ENCODE measurements at regions not wholly inside any gene's neighbourhood (a gene's known extent, or its start where the extent isn't known, plus 50 kb on each side); places are given as distances from the start of the nearest gene placed in this dataset.

GRCh38 chr5:97891971-97892370 lies 708.9 kb upstream of the RIOK2 start:
- H3K4me3 ChIP-seq, result no peak overlapping the region
- H3K27me3 ChIP-seq, result no peaks in the 10 kb centered on the region
- DNase-seq (ENCODE audit: extremely low spot score in 2 of 2), result no peak
- no peaks in the 10 kb centered on the region for H3K4me1 ChIP-seq
- no peaks in the 10 kb centered on the region for H3K36me3 ChIP-seq
- no peak overlapping the region for H3K27ac ChIP-seq
- no peak for TF ChIP-seq POLR2AphosphoS5 (IDR thresholded peaks at IDR 0.05; ENCODE audit: insufficient read depth in 1 of 2, low read depth in 1 of 2)
- no peak for TF ChIP-seq POLR2A (IDR thresholded peaks at IDR 0.05)
- TF ChIP-seq CTCF (IDR thresholded peaks at IDR 0.05), result no peak
- intact Hi-C loops (cut with DNase I), result no loop called here
- H3K9me3 ChIP-seq, result no peaks in the 10 kb centered on the region

GRCh38 chr5:97903742-97904141 lies 720.7 kb upstream of the RIOK2 start:
- H3K4me3 ChIP-seq, result no peak overlapping the region
- no peak overlapping the region for H3K27ac ChIP-seq
- intact Hi-C loops (cut with DNase I), result no loop called here
- no peak for DNase-seq (ENCODE audit: extremely low spot score in 2 of 2)
- no peaks in the 10 kb centered on the region for H3K4me1 ChIP-seq
- no peak for TF ChIP-seq POLR2A (IDR thresholded peaks at IDR 0.05)
- no peak for TF ChIP-seq POLR2AphosphoS5 (IDR thresholded peaks at IDR 0.05; ENCODE audit: insufficient read depth in 1 of 2, low read depth in 1 of 2)
- TF ChIP-seq CTCF (IDR thresholded peaks at IDR 0.05), result no peak
- no peaks in the 10 kb centered on the region for H3K9me3 ChIP-seq
- H3K36me3 ChIP-seq, result no peaks in the 10 kb centered on the region
- H3K27me3 ChIP-seq, result no peaks in the 10 kb centered on the region

- no peaks in the 10 kb centered on the region for H3K9me3 ChIP-seq
- no peak overlapping the region for H3K27ac ChIP-seq
- H3K4me3 ChIP-seq, result no peak overlapping the region
- no peak for DNase-seq (ENCODE audit: extremely low spot score in 2 of 2)
- intact Hi-C loops (cut with DNase I), result no loop called here
- TF ChIP-seq CTCF (IDR thresholded peaks at IDR 0.05), result no peak
- no peak for TF ChIP-seq POLR2AphosphoS5 (IDR thresholded peaks at IDR 0.05; ENCODE audit: insufficient read depth in 1 of 2, low read depth in 1 of 2)
- TF ChIP-seq POLR2A (IDR thresholded peaks at IDR 0.05), result no peak
- no peaks in the 10 kb centered on the region for H3K27me3 ChIP-seq
- no peaks in the 10 kb centered on the region for H3K36me3 ChIP-seq
- H3K4me1 ChIP-seq, result no peaks in the 10 kb centered on the region
Measured at GRCh38 chr5:97906135-97906534, 723.1 kb upstream of the RIOK2 start.

DNA sequence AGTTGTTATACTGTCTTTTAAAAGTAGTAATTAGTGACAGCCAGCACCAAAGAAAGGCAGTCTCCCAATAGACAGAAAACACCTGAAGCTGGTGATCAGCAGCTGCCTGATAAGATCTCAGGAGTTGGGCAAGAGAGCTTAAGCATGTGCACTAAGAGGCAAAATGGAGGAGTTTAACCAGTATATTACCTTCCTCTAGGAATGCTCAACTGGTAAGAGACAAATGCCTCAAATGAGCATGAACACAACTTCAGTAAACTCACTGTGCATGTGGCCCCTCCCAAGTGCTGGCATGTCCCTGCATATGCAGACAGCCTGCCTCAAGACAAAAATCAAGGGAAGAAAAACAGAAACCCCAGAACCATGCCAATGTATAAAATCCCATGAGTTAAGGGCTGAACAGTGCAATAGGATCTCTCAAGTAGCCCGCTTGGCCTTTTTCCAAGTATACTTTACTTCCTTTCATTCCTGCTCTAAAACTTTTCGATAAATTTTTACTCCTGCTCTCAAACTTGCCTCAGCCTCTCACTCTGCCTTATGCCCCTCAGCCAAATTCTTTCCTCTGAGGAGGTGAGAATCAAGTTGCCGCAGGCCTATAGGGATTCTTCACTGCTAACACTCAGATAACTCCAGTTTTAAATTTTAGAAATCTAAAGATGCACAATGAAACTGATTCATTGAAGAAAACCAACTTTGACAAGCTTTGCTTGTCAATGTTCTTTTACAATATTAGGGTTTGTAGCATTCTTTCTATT lies 724.8 kb upstream of the RIOK2 start:
- intact Hi-C loops (cut with DNase I), result no loop called here
- H3K4me3 ChIP-seq, result no peak overlapping the region
- DNase-seq (ENCODE audit: extremely low spot score in 2 of 2), result no peak
- no peak overlapping the region for H3K27ac ChIP-seq
- H3K9me3 ChIP-seq, result no peaks in the 10 kb centered on the region
- no peaks in the 10 kb centered on the region for H3K4me1 ChIP-seq
- H3K27me3 ChIP-seq, result no peaks in the 10 kb centered on the region
- TF ChIP-seq POLR2AphosphoS5 (IDR thresholded peaks at IDR 0.05; ENCODE audit: insufficient read depth in 1 of 2, low read depth in 1 of 2) (no peak), POLR2A (IDR thresholded peaks at IDR 0.05) (no peak), CTCF (IDR thresholded peaks at IDR 0.05) (no peak)
- H3K36me3 ChIP-seq, result no peaks in the 10 kb centered on the region

- DNase-seq (ENCODE audit: extremely low spot score in 2 of 2), result no peak
- intact Hi-C loops (cut with DNase I), result no loop called here
- Histone ChIP-seq H3K4me1 (no peaks in the 10 kb centered on the region), H3K27me3 (no peaks in the 10 kb centered on the region), H3K27ac (no peak overlapping the region), H3K9me3 (no peaks in the 10 kb centered on the region), H3K36me3 (no peaks in the 10 kb centered on the region), H3K4me3 (no peak overlapping the region)
- TF ChIP-seq POLR2A (IDR thresholded peaks at IDR 0.05) (no peak), POLR2AphosphoS5 (IDR thresholded peaks at IDR 0.05; ENCODE audit: insufficient read depth in 1 of 2, low read depth in 1 of 2) (no peak)
Measured at GRCh38 chr5:97909541-97909940, 726.5 kb upstream of the RIOK2 start.
